GM04504 (cell line): ENCODE measurements at regions not wholly inside any gene's neighbourhood (a gene's known extent, or its start where the extent isn't known, plus 50 kb on each side); places are given as distances from the start of the nearest gene placed in this dataset.

Source experiments
- DNase-seq: peaks from one replicate; pipeline ENCODE4 v3.0.0-alpha.2; 2012; ENCODE audit warnings: low read depth

- no peak for DNase-seq
These were observed 55.6 kb upstream of the COL5A1 start for GRCh38 chr9:134585746-134586706.

DNA sequence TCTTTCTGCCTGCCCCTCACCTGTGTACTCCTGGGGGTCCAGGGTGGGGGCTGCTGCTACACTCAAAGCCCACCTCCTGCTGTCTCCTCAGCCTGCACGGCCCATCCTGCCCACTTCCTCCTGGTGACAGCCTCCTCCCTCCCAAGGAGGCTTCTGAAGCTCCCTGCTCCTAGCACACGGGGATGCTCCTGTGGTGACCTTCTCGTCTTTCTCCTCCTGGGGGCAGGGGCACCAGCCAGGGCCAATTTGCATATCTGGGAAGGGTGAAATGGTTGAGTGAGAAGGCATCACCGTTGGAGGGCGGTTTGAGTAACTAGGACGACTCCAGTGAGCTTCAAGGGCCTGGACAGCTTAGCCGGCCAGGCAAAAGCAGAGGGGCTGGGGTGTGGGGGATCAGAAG, 51.9 kb upstream of the COL5A1 start:
- no peak for DNase-seq

GRCh38 chr9:134590240-134591081, 51.1 kb upstream of the COL5A1 start:
- DNase-seq, result no peak

DNA sequence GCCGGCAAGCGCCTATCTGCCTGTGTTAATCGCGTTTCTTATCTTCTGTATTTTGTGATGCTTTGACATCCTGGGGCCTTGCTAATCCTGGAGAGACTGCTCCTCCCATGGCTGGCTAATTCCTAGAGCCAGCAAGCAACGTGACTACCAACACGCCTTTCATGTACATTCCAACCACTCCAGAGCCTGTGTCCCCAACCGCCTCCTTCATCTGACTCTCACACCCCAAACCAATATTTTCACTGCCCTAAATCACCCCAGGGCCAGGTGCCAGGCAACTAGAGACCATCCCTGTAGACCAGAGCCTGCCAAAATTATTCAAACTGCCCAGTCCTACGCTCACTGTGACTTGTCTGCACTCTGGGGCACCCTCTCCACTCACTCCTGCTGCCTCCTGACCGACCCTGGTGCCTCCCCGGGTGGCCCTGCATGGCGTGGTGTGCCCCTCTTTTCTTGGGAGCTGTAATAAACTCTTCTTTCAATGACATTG, 50.5 kb upstream of the COL5A1 start:
- no peak for DNase-seq

GRCh38 chr9:134591573-134591981, 50.0 kb upstream of the COL5A1 start:
- DNase-seq, result no peak
